RPMI7951 (cell line): ENCODE measurements at regions not wholly inside any gene's neighbourhood (a gene's known extent, or its start where the extent isn't known, plus 50 kb on each side); places are given as distances from the start of the nearest gene placed in this dataset.

Source experiments
- DNase-seq: peaks from one replicate; pipeline ENCODE4 v3.0.0-alpha.2; 2012; ENCODE audit warnings: low read depth

GRCh38 chr13:29713839-29714238 lies 118.4 kb upstream of the SLC7A1 start:
- peak; percentile 26 for DNase-seq

- no peak for DNase-seq
Observed at GRCh38 chr13:29711776-29712175, 116.3 kb upstream of the SLC7A1 start.

GRCh38 chr13:29710511-29710910 lies 115.0 kb upstream of the SLC7A1 start:
- no peak for DNase-seq

GRCh38 chr13:29709407-29710069 lies 114.0 kb upstream of the SLC7A1 start:
- no peak for DNase-seq

GRCh38 chr13:29707876-29708543 lies 112.5 kb upstream of the SLC7A1 start:
- peak; percentile 64 for DNase-seq

GRCh38 chr13:29706923-29707322 lies 111.4 kb upstream of the SLC7A1 start:
- DNase-seq: peak; percentile 67

GRCh38 chr13:29704648-29705047 lies 109.2 kb upstream of the SLC7A1 start:
- peak; percentile 23 for DNase-seq

- DNase-seq: no peak
Observed at GRCh38 chr13:29703421-29703820, 107.9 kb upstream of the SLC7A1 start.

GRCh38 chr13:29702912-29703351 lies 107.4 kb upstream of the SLC7A1 start:
- peak; percentile 98 for DNase-seq

- DNase-seq: no peak
Observed at GRCh38 chr13:29698106-29698505, 102.6 kb upstream of the SLC7A1 start.

GRCh38 chr13:29696606-29697005 lies 101.1 kb upstream of the SLC7A1 start:
- no peak for DNase-seq

GRCh38 chr13:29693275-29693945 lies 97.9 kb upstream of the SLC7A1 start:
- DNase-seq: no peak

GRCh38 chr13:29689548-29689947 lies 94.1 kb upstream of the SLC7A1 start:
- DNase-seq: no peak

- no peak for DNase-seq
Observed at GRCh38 chr13:29688193-29688592, 92.7 kb upstream of the SLC7A1 start.

GRCh38 chr13:29684441-29684840 lies 89.0 kb upstream of the SLC7A1 start:
- peak; percentile 29 for DNase-seq

- no peak for DNase-seq
Observed at GRCh38 chr13:29683041-29683440, 87.6 kb upstream of the SLC7A1 start.

GRCh38 chr13:29681864-29682263 lies 86.4 kb upstream of the SLC7A1 start:
- DNase-seq: no peak

- DNase-seq: no peak
Observed at GRCh38 chr13:29679396-29680053, 84.0 kb upstream of the SLC7A1 start.

- DNase-seq: no peak
Observed at GRCh38 chr13:29677627-29678026, 82.1 kb upstream of the SLC7A1 start.

- no peak for DNase-seq
Observed at GRCh38 chr13:29676941-29677452, 81.5 kb upstream of the SLC7A1 start.

- DNase-seq: peak; percentile 51
Observed at GRCh38 chr13:29676535-29676934, 81.0 kb upstream of the SLC7A1 start.

- DNase-seq: peak; percentile 57
Observed at GRCh38 chr13:29674532-29674931, 79.0 kb upstream of the SLC7A1 start.
